CD14-positive monocyte (primary cell): ENCODE measurements at regions not wholly inside any gene's neighbourhood (a gene's known extent, or its start where the extent isn't known, plus 50 kb on each side); places are given as distances from the start of the nearest gene placed in this dataset.

Experiments used
- DNase-seq, 3 donors: peaks; one replicate each; pipeline ENCODE4 v3.0.0-alpha.2; 2011 to 2022
- H2AFZ ChIP-seq: 2 replicates; pipeline ENCODE4 v1.6.0; 2012; ENCODE audit warnings: mild to moderate bottlenecking, low read depth, low read length, inconsistent platforms; ENCODE audit not compliant: insufficient read depth, poor library complexity, severe bottlenecking
- H3K27ac ChIP-seq, 2 donors: 1 replicate in 1 of 2; 2 replicates in 1 of 2; pipeline ENCODE4 v1.5.1; 2012 to 2013; ENCODE audit warnings: low read length in 2 of 2, control low read depth in 1 of 2, inconsistent platforms in 1 of 2, low read depth in 1 of 2, mild to moderate bottlenecking in 1 of 2
- H3K27me3 ChIP-seq, 2 donors: one replicate each; pipeline versions ENCODE4 v1.6.0 to v1.6.1; 2011 to 2013; ENCODE audit warnings: low read length in 2 of 2; ENCODE audit not compliant: control insufficient read depth in 2 of 2, insufficient read depth in 2 of 2
- H3K36me3 ChIP-seq, 2 donors: replicated peaks in 1 of 2; 1 replicate in 1 of 2; 2 replicates in 1 of 2; pipeline versions ENCODE4 v1.5.1 to v1.6.1; 2012 to 2013; ENCODE audit warnings: low read length in 2 of 2, control low read depth in 1 of 2, inconsistent platforms in 1 of 2, mild to moderate bottlenecking in 1 of 2; ENCODE audit not compliant: insufficient read depth in 2 of 2, control insufficient read depth in 1 of 2
- H3K4me1 ChIP-seq, 2 donors: 1 replicate in 1 of 2; 2 replicates in 1 of 2; pipeline versions ENCODE4 v1.5.1 to v1.6.1; 2012 to 2013; ENCODE audit warnings: low read length in 2 of 2, control low read depth in 1 of 2, inconsistent platforms in 1 of 2, mild to moderate bottlenecking in 1 of 2, moderate library complexity in 1 of 2; ENCODE audit not compliant: insufficient read depth in 2 of 2, control insufficient read depth in 1 of 2
- H3K4me2 ChIP-seq: replicated peaks from 2 replicates; pipeline ENCODE3; 2012; ENCODE audit warnings: low read length, moderate library complexity, mild to moderate bottlenecking; ENCODE audit not compliant: poor library complexity, severe bottlenecking; ENCODE audit errors: extremely low read depth
- H3K4me3 ChIP-seq, 3 experiments: fragments of 200-600 bp in 1 of 3; sonication (generic) in 1 of 3; replicated peaks in 1 of 3; 1 replicate in 2 of 3; 2 replicates in 1 of 3; pipeline ENCODE4 v1.5.1; 2011 to 2013; ENCODE audit warnings: low read length in 3 of 3, mild to moderate bottlenecking in 3 of 3, control low read depth in 2 of 3, low read depth in 2 of 3, inconsistent platforms in 1 of 3, moderate library complexity in 1 of 3
- H3K79me2 ChIP-seq: 2 replicates; pipeline ENCODE4 v1.6.0; 2012; ENCODE audit warnings: mild to moderate bottlenecking, control low read depth, inconsistent platforms, low read length, moderate library complexity; ENCODE audit not compliant: insufficient read depth
- H3K9ac ChIP-seq: 2 replicates; pipeline ENCODE4 v1.6.0; 2017; ENCODE audit warnings: low read length, mild to moderate bottlenecking; ENCODE audit not compliant: insufficient read depth, poor library complexity, severe bottlenecking
- H3K9me3 ChIP-seq, 2 donors: replicated peaks in 1 of 2; 1 replicate in 1 of 2; 2 replicates in 1 of 2; pipeline versions ENCODE4 v1.5.1 to v1.6.1; 2012 to 2013; ENCODE audit warnings: low read length in 2 of 2, control low read depth in 1 of 2; ENCODE audit not compliant: control insufficient read depth in 1 of 2, insufficient read depth in 1 of 2
- H4K20me1 ChIP-seq: 2 replicates; pipeline ENCODE4 v1.6.0; 2012; ENCODE audit warnings: mild to moderate bottlenecking, low read length, control low read depth, moderate library complexity; ENCODE audit not compliant: insufficient read depth
- H3K27ac Mint-ChIP-seq, 7 donors: one replicate each; pipeline ENCODE4 v1.8.0; 2020; ENCODE audit warnings: mild to moderate bottlenecking in 7 of 7, mixed read lengths in 7 of 7, moderate library complexity in 6 of 7, inconsistent platforms in 2 of 7
- H3K27me3 Mint-ChIP-seq, 3 donors: one replicate each; pipeline ENCODE4 v1.8.0; 2021 to 2022; ENCODE audit warnings: low read depth in 3 of 3, mild to moderate bottlenecking in 3 of 3, mixed read lengths in 3 of 3, moderate library complexity in 3 of 3, inconsistent platforms in 1 of 3
- H3K36me3 Mint-ChIP-seq, 2 donors: one replicate each; pipeline ENCODE4 v1.8.0; 2020; ENCODE audit warnings: mixed read lengths in 2 of 2, inconsistent platforms in 1 of 2, mild to moderate bottlenecking in 1 of 2
- H3K4me1 Mint-ChIP-seq: one replicate; pipeline ENCODE4 v1.8.0; 2020; ENCODE audit warnings: mild to moderate bottlenecking, mixed read lengths
- H3K4me3 Mint-ChIP-seq, 2 donors: one replicate each; pipeline ENCODE4 v1.8.0; 2020; ENCODE audit warnings: mild to moderate bottlenecking in 2 of 2, mixed read lengths in 2 of 2, moderate library complexity in 1 of 2
- H3K9me3 Mint-ChIP-seq, 7 donors: one replicate each; pipeline ENCODE4 v1.8.0; 2020 to 2022; ENCODE audit warnings: mixed read lengths in 7 of 7, mild to moderate bottlenecking in 6 of 7, moderate library complexity in 6 of 7, inconsistent platforms in 2 of 7
- WGBS: methylation state at CpG from one replicate; pipeline ENCODE4 v1.1.5; 2013; ENCODE audit warnings: missing lambda C conversion rate; ENCODE audit not compliant: insufficient coverage; 5-methylcytosine and 5-hydroxymethylcytosine counted together
- intact Hi-C, 2 donors: fragments of 100-400 bp; cut with micrococcal nuclease; formaldehyde crosslinking; loops; one replicate each; pipeline versions ENCODE4 v1.15.0 to v1.15.1; 2023
- TF ChIP-seq, protein P1 (sequence below): fragments of 200-600 bp; IDR thresholded peaks from one replicate; pipeline ENCODE4 v1.8.0; 2022; ENCODE audit warnings: antibody characterized with exemption, mild to moderate bottlenecking

DNA sequence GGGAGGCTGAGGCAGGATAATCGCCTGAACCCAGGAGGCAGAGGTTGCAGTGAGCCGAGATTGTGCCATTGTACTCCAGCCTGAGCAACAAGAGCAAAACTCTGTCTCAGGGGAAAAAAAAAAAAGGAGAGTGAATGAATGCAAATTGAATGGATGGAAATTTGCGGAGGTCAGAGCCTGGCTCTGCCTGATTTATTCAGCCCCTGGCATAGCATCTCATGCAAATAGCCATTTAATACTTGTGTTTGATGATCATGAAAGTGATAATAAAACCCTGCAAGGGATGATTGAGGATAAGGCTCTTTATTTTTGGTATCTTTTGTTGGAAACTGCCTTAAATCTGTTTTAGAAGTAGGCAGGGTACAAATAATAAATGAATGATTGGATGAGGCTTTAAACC, 133.0 kb upstream of the SEMA6D start:
- H3K4me1 Mint-ChIP-seq = no peaks in the 10 kb centered on the region
- no peaks in the 10 kb centered on the region for H3K36me3 Mint-ChIP-seq
- H2AFZ ChIP-seq = no peak overlapping the region
- no peaks in the 10 kb centered on the region for H3K79me2 ChIP-seq
- no peaks in the 10 kb centered on the region for H3K9me3 ChIP-seq
- H4K20me1 ChIP-seq = no peaks in the 10 kb centered on the region
- H3K27ac ChIP-seq = no peak overlapping the region
- no peaks in the 10 kb centered on the region for H3K4me1 ChIP-seq
- H3K36me3 ChIP-seq = no peaks in the 10 kb centered on the region
- H3K27ac Mint-ChIP-seq = no peak overlapping the region
- no peak overlapping the region for H3K4me2 ChIP-seq
- WGBS = 92% methylated on average over 2 of the region's 3 CpGs
- no peak overlapping the region for H3K4me3 ChIP-seq
- H3K27me3 ChIP-seq = no peaks in the 10 kb centered on the region
- peaks cover 3 to 4% (median 3%) of the 10 kb centered on the region in 3 donors for H3K27me3 Mint-ChIP-seq
- no peak for DNase-seq
- H3K4me3 Mint-ChIP-seq = no peak overlapping the region
- TF ChIP-seq, protein P1, sequence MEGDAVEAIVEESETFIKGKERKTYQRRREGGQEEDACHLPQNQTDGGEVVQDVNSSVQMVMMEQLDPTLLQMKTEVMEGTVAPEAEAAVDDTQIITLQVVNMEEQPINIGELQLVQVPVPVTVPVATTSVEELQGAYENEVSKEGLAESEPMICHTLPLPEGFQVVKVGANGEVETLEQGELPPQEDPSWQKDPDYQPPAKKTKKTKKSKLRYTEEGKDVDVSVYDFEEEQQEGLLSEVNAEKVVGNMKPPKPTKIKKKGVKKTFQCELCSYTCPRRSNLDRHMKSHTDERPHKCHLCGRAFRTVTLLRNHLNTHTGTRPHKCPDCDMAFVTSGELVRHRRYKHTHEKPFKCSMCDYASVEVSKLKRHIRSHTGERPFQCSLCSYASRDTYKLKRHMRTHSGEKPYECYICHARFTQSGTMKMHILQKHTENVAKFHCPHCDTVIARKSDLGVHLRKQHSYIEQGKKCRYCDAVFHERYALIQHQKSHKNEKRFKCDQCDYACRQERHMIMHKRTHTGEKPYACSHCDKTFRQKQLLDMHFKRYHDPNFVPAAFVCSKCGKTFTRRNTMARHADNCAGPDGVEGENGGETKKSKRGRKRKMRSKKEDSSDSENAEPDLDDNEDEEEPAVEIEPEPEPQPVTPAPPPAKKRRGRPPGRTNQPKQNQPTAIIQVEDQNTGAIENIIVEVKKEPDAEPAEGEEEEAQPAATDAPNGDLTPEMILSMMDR = no peak
- intact Hi-C loops = no loop called here
- no peak overlapping the region for H3K9ac ChIP-seq
- H3K9me3 Mint-ChIP-seq = peaks cover 0 to 8% (median 3%) of the 10 kb centered on the region in 7 donors

DNA sequence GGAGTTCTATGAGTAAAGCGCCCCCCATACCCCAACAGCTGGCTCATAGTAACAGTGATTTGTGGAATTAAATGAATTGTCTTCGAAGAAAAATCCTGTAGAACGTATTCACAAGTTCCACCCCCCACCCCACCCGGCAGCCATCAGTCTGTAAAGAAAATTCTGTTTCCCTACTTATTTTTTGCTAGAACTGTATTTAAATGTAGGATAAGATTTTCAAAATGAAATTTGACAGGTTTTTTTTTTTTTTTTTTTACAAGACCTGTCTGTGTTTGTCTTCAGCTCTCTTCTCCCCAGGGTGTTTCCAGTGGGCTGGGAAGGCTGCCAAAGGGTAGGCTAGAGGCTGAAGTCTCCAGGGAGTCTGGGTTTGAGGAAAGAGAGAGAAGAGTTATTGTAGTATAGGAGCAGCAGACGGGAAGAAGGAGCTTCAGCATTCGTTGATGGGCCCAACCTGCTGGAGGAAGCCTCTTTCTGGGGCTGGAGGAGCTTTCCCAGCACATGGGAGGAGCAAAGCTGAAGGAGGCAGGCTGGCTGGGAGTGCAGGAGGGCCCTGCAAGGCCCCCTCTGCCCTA, 130.6 kb upstream of the SEMA6D start:
- H4K20me1 ChIP-seq = no peaks in the 10 kb centered on the region
- H3K4me1 ChIP-seq = no peaks in the 10 kb centered on the region
- H3K4me3 Mint-ChIP-seq = no peak overlapping the region
- no peak overlapping the region for H3K4me3 ChIP-seq
- no peaks in the 10 kb centered on the region for H3K4me1 Mint-ChIP-seq
- WGBS = 100% methylated on average over 2 of the region's 6 CpGs
- peaks cover 3 to 5% (median 3%) of the 10 kb centered on the region in 3 donors for H3K27me3 Mint-ChIP-seq
- no peak overlapping the region for H3K27ac Mint-ChIP-seq
- H3K9me3 ChIP-seq = no peaks in the 10 kb centered on the region
- peaks cover 0 to 8% (median 6%) of the 10 kb centered on the region in 7 donors for H3K9me3 Mint-ChIP-seq
- no peak overlapping the region for H2AFZ ChIP-seq
- no peaks in the 10 kb centered on the region for H3K36me3 Mint-ChIP-seq
- H3K27me3 ChIP-seq = no peaks in the 10 kb centered on the region
- H3K4me2 ChIP-seq = no peak overlapping the region
- H3K9ac ChIP-seq = no peak overlapping the region
- TF ChIP-seq, protein P1 = no peak
- no peaks in the 10 kb centered on the region for H3K79me2 ChIP-seq
- H3K36me3 ChIP-seq = no peaks in the 10 kb centered on the region
- intact Hi-C loops = no loop called here
- DNase-seq = no peak
- H3K27ac ChIP-seq = no peak overlapping the region
